WTC11 (cell line): ENCODE measurements at regions not wholly inside any gene's neighbourhood (a gene's known extent, or its start where the extent isn't known, plus 50 kb on each side); places are given as distances from the start of the nearest gene placed in this dataset.

ENCODE experiments used
- ATAC-seq: fragments of 200-7000 bp; cut with Tn5 transposase; 2 replicates; pipeline ENCODE4 v1.10.0; 2021; ENCODE audit warnings: mild to moderate bottlenecking, moderate library complexity
- CTCF ChIA-PET: fragments of 300-600 bp; sonication (Branson Sonifier 250); formaldehyde crosslinking; loops from one replicate; lab custom pipeline; 2021; ENCODE audit warnings: antibody characterized with exemption; lab: Charles Lee
- POLR2A ChIA-PET: fragments of 350-600 bp; sonication (Branson Sonifier 250); formaldehyde crosslinking; loops from one replicate; lab custom pipeline; 2021; ENCODE audit warnings: antibody characterized with exemption; lab: Charles Lee
- DNase-seq: peaks from one replicate; pipeline ENCODE4 v3.0.0; 2021; ENCODE audit warnings: low spot score
- H3K27ac Mint-ChIP-seq: 2 replicates; pipeline ENCODE4 v1.8.0; 2021; ENCODE audit warnings: mixed read lengths
- H3K27me3 Mint-ChIP-seq: 2 replicates; pipeline ENCODE4 v1.8.0; 2021; ENCODE audit warnings: low read depth, mild to moderate bottlenecking, moderate library complexity, mixed read lengths
- H3K36me3 Mint-ChIP-seq: 2 replicates; pipeline ENCODE4 v1.8.0; 2021; ENCODE audit warnings: mixed read lengths
- H3K4me1 Mint-ChIP-seq: 2 replicates; pipeline ENCODE4 v1.8.0; 2022; ENCODE audit warnings: mixed read lengths
- H3K4me3 Mint-ChIP-seq: 2 replicates; pipeline ENCODE4 v1.8.0; 2021; ENCODE audit warnings: mild to moderate bottlenecking, moderate library complexity, mixed read lengths
- H3K9me3 Mint-ChIP-seq: 2 replicates; pipeline ENCODE4 v1.8.0; 2021; ENCODE audit warnings: mixed read lengths
- ATF3 ChIP-seq: sonication (generic); formaldehyde crosslinking; conservative IDR thresholded peaks from 2 replicates; pipeline ENCODE4 v1.8.1; 2022; ENCODE audit warnings: mild to moderate bottlenecking, missing genetic modification reagents
- CREB1 ChIP-seq: sonication (generic); formaldehyde crosslinking; IDR thresholded peaks from 2 replicates; pipeline ENCODE4 v1.8.0; 2023; ENCODE audit warnings: mild to moderate bottlenecking, missing genetic modification reagents
- E2F4 ChIP-seq: sonication (generic); formaldehyde crosslinking; IDR thresholded peaks from 2 replicates; pipeline ENCODE4 v1.8.1; 2022; ENCODE audit warnings: low read depth, mild to moderate bottlenecking, moderate library complexity, missing genetic modification reagents, borderline replicate concordance
- ELF4 ChIP-seq: sonication (generic); formaldehyde crosslinking; IDR thresholded peaks from 2 replicates; pipeline ENCODE4 v1.8.1; 2022; ENCODE audit warnings: low read depth, mild to moderate bottlenecking, moderate library complexity, missing genetic modification reagents
- ETV6 ChIP-seq: sonication (generic); formaldehyde crosslinking; IDR thresholded peaks from 2 replicates; pipeline ENCODE4 v1.8.1; 2022; ENCODE audit warnings: mild to moderate bottlenecking, missing genetic modification reagents
- FOXJ3 ChIP-seq: sonication (generic); formaldehyde crosslinking; IDR thresholded peaks from 2 replicates; pipeline ENCODE4 v1.9.0; 2021; ENCODE audit warnings: missing genetic modification reagents, mild to moderate bottlenecking, borderline replicate concordance
- FOXP1 ChIP-seq: sonication (generic); formaldehyde crosslinking; IDR thresholded peaks from 2 replicates; pipeline ENCODE4 v1.8.0; 2022; ENCODE audit warnings: missing genetic modification reagents, mild to moderate bottlenecking, moderate library complexity, borderline replicate concordance
- GRHL2 ChIP-seq: fragments of 250-450 bp; sonication (Bioruptor Pico); IDR thresholded peaks from 2 replicates; pipeline ENCODE4 v1.8.0; 2022; ENCODE audit warnings: mild to moderate bottlenecking, moderate library complexity; ENCODE audit not compliant: insufficient replicate concordance, severe bottlenecking
- HMGA2 ChIP-seq: fragments of 250-450 bp; sonication (Bioruptor Pico); IDR thresholded peaks from 2 replicates; pipeline ENCODE4 v1.4.0; 2021; ENCODE audit warnings: mild to moderate bottlenecking, moderate library complexity
- KAT7 ChIP-seq: sonication (generic); formaldehyde crosslinking; IDR thresholded peaks from 2 replicates; pipeline ENCODE4 v1.8.1; 2023; ENCODE audit warnings: missing genetic modification reagents, mild to moderate bottlenecking, borderline replicate concordance
- MLX ChIP-seq: sonication (generic); formaldehyde crosslinking; IDR thresholded peaks from 2 replicates; pipeline ENCODE4 v1.8.1; 2023; ENCODE audit warnings: mild to moderate bottlenecking, missing genetic modification reagents, moderate library complexity
- MXD4 ChIP-seq: fragments of 250-450 bp; sonication (Bioruptor Pico); IDR thresholded peaks from 2 replicates; pipeline ENCODE4 v1.8.0; 2021; ENCODE audit warnings: mild to moderate bottlenecking, moderate library complexity, borderline replicate concordance
- NFE2L1 ChIP-seq: sonication (generic); formaldehyde crosslinking; IDR thresholded peaks from 2 replicates; pipeline ENCODE4 v1.8.1; 2023; ENCODE audit warnings: missing genetic modification reagents
- NFYB ChIP-seq: sonication (generic); formaldehyde crosslinking; conservative IDR thresholded peaks from 2 replicates; pipeline ENCODE4 v1.8.0; 2022; ENCODE audit warnings: low read depth, missing genetic modification reagents
- NR2C2 ChIP-seq: sonication (generic); formaldehyde crosslinking; IDR thresholded peaks from 2 replicates; pipeline ENCODE4 v1.8.0; 2022; ENCODE audit warnings: mild to moderate bottlenecking, missing genetic modification reagents
- PRRX2 ChIP-seq: fragments of 250-450 bp; sonication (Bioruptor Pico); IDR thresholded peaks from 2 replicates; pipeline ENCODE4 v1.8.0; 2021; ENCODE audit warnings: mild to moderate bottlenecking
- RELA ChIP-seq: sonication (generic); formaldehyde crosslinking; IDR thresholded peaks from 2 replicates; pipeline ENCODE4 v1.8.1; 2022; ENCODE audit warnings: missing genetic modification reagents, mild to moderate bottlenecking, borderline replicate concordance
- RORB ChIP-seq: fragments of 250-450 bp; sonication (Bioruptor Pico); IDR thresholded peaks from 2 replicates; pipeline ENCODE4 v1.9.0; 2021; ENCODE audit warnings: mild to moderate bottlenecking
- TEAD1 ChIP-seq: sonication (generic); formaldehyde crosslinking; IDR thresholded peaks from 2 replicates; pipeline ENCODE4 v1.8.0; 2022; ENCODE audit warnings: mild to moderate bottlenecking, missing genetic modification reagents
- TP53 ChIP-seq: sonication (generic); formaldehyde crosslinking; IDR thresholded peaks from 2 replicates; pipeline ENCODE4 v1.8.1; 2023; ENCODE audit warnings: mild to moderate bottlenecking, missing genetic modification reagents
- ZMAT4 ChIP-seq: fragments of 250-450 bp; sonication (Bioruptor Pico); IDR thresholded peaks from 2 replicates; pipeline ENCODE4 v1.9.0; 2021; ENCODE audit warnings: mild to moderate bottlenecking
- ZNF219 ChIP-seq: sonication (generic); formaldehyde crosslinking; IDR thresholded peaks from 2 replicates; pipeline ENCODE4 v1.8.0; 2023; ENCODE audit warnings: missing genetic modification reagents, mild to moderate bottlenecking, borderline replicate concordance
- ZNF317 ChIP-seq: sonication (generic); formaldehyde crosslinking; IDR thresholded peaks from 2 replicates; pipeline ENCODE4 v1.8.1; 2023; ENCODE audit warnings: low read depth, mild to moderate bottlenecking, moderate library complexity, missing genetic modification reagents, borderline replicate concordance
- ZNF423 ChIP-seq: fragments of 250-450 bp; sonication (Bioruptor Pico); IDR thresholded peaks from 2 replicates; pipeline ENCODE4 v2.1.2; 2022; ENCODE audit warnings: mild to moderate bottlenecking, moderate library complexity
- ZNF532 ChIP-seq: fragments of 250-450 bp; sonication (Bioruptor Pico); IDR thresholded peaks from 2 replicates; pipeline ENCODE4 v1.9.0; 2021; ENCODE audit warnings: mild to moderate bottlenecking, borderline replicate concordance

GRCh38 chr1:98003442-98003841 lies 82.6 kb upstream of the DPYD start:
- no peaks in the 10 kb centered on the region for H3K36me3 Mint-ChIP-seq
- no peaks in the 10 kb centered on the region for H3K27me3 Mint-ChIP-seq
- H3K27ac Mint-ChIP-seq = no peak overlapping the region
- no peak overlapping the region for H3K4me3 Mint-ChIP-seq
- ATAC-seq (no peak), DNase-seq (no peak)
- peaks cover 8% of the 10 kb centered on the region for H3K4me1 Mint-ChIP-seq
- TF ChIP-seq RORB (CRISPR knock-in tag) = no peak
- no peak for TF ChIP-seq ELF4 (CRISPR knock-in tag)
- TF ChIP-seq FOXJ3 (CRISPR knock-in tag) = no peak
- TF ChIP-seq ZNF219 = no peak
- POLR2A ChIA-PET = no interaction called here
- H3K9me3 Mint-ChIP-seq = no peaks in the 10 kb centered on the region
- CTCF ChIA-PET = interaction anchor here (1.9 kb wide), 1 partner anchor 50 kb away, joined by 4 read pairs; no protein-coding TSS in a partner anchor

- H3K9me3 Mint-ChIP-seq = no peaks in the 10 kb centered on the region
- no peaks in the 10 kb centered on the region for H3K27me3 Mint-ChIP-seq
- H3K4me1 Mint-ChIP-seq = peaks cover 8% of the 10 kb centered on the region
- CTCF ChIA-PET = interaction anchor here (1.9 kb wide), 1 partner anchor 51 kb away, joined by 4 read pairs; no protein-coding TSS in a partner anchor
- POLR2A ChIA-PET = interaction anchor here (0.5 kb wide), 1 partner anchor 472 kb away, joined by 6 read pairs; no protein-coding TSS in a partner anchor
- no peak overlapping the region for H3K27ac Mint-ChIP-seq
- H3K4me3 Mint-ChIP-seq = no peak overlapping the region
- ATAC-seq = peak; percentile 60; the same call in 1 of the 2 replicates
- no peak for TF ChIP-seq MXD4
- TF ChIP-seq CREB1 (CRISPR knock-in tag) = no peak
- no peak for TF ChIP-seq ZNF317 (CRISPR knock-in tag)
- TF ChIP-seq, all 79 proteins: peak for 0
- H3K36me3 Mint-ChIP-seq = no peaks in the 10 kb centered on the region
- DNase-seq = no peak
Measured at GRCh38 chr1:98002288-98002687, 81.5 kb upstream of the DPYD start.

- no peaks in the 10 kb centered on the region for H3K9me3 Mint-ChIP-seq
- TF ChIP-seq RELA (CRISPR knock-in tag) (no peak), MXD4 (no peak), KAT7 (CRISPR knock-in tag) (no peak), ATF3 (CRISPR knock-in tag) (no peak), ZNF532 (no peak), ZMAT4 (CRISPR knock-in tag) (no peak), ZNF423 (no peak), NR2C2 (no peak), NFYB (CRISPR knock-in tag) (no peak), PRRX2 (CRISPR knock-in tag) (no peak), TP53 (no peak), HMGA2 (CRISPR knock-in tag) (no peak), MLX (CRISPR knock-in tag) (no peak), FOXP1 (CRISPR knock-in tag) (no peak), ETV6 (no peak), E2F4 (CRISPR knock-in tag) (no peak), TEAD1 (CRISPR knock-in tag) (no peak), GRHL2 (CRISPR knock-in tag) (no peak), CREB1 (CRISPR knock-in tag) (no peak), NFE2L1 (CRISPR knock-in tag) (no peak)
- no peak overlapping the region for H3K4me3 Mint-ChIP-seq
- no peak for DNase-seq
- ChIA-PET POLR2A (interaction anchor here (0.5 kb wide), 1 partner anchor 472 kb away, joined by 6 read pairs; no protein-coding TSS in a partner anchor), CTCF (no interaction called here)
- H3K27me3 Mint-ChIP-seq = no peaks in the 10 kb centered on the region
- no peaks in the 10 kb centered on the region for H3K36me3 Mint-ChIP-seq
- no peak overlapping the region for H3K27ac Mint-ChIP-seq
- ATAC-seq = no peak
- H3K4me1 Mint-ChIP-seq = peaks cover 8% of the 10 kb centered on the region
Measured at GRCh38 chr1:98001764-98002163, 80.9 kb upstream of the DPYD start.
